SH-SY5Y (cell line): ENCODE measurements at regions not wholly inside any gene's neighbourhood (a gene's known extent, or its start where the extent isn't known, plus 50 kb on each side); places are given as distances from the start of the nearest gene placed in this dataset.

ENCODE experiments used
- GATA2 ChIP-seq: IDR thresholded peaks from 2 replicates; pipeline ENCODE4 v1.6.1; 2011; ENCODE audit warnings: mild to moderate bottlenecking, low read depth, low read length
- GATA3 ChIP-seq: IDR thresholded peaks from 2 replicates; pipeline ENCODE4 v1.6.1; 2011; ENCODE audit warnings: low read depth, mild to moderate bottlenecking, low read length, moderate library complexity

- TF ChIP-seq GATA2, result no peak
- TF ChIP-seq GATA3, result no peak
Measured at GRCh38 chr3:107272471-107272870, 104.8 kb upstream of the CCDC54 start.
